ENCODE measurements at regions not wholly inside any gene's neighbourhood (a gene's known extent, or its start where the extent isn't known, plus 50 kb on each side); places are given as distances from the start of the nearest gene placed in this dataset.

DNA sequence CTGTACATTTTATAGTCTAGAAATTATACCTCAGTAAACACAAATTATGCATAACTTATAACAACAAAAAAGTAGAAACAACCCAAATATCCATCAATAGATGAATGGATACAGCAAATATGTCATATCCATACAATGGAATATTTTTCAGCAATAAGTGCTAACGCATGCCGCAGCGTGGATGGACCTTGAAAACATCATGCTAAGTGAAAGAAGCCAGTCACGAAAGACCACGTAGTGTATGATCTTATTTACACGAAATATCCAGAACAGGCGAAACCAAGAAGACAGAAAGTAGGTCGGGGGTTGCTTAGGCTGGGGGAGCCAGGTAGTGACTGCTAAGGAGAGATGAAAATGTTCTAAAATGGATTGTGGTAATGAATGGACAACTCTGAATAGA, 167.1 kb upstream of the MYCN start:
- ATAC-seq, result no peak
- TF ChIP-seq ZC3H10 (CRISPR knock-in tag; IDR thresholded peaks at IDR 0.05) (no peak), CSDC2 (CRISPR knock-in tag; IDR thresholded peaks at IDR 0.05) (no peak), SNAI2 (CRISPR knock-in tag; IDR thresholded peaks at IDR 0.05) (no peak)

DNA sequence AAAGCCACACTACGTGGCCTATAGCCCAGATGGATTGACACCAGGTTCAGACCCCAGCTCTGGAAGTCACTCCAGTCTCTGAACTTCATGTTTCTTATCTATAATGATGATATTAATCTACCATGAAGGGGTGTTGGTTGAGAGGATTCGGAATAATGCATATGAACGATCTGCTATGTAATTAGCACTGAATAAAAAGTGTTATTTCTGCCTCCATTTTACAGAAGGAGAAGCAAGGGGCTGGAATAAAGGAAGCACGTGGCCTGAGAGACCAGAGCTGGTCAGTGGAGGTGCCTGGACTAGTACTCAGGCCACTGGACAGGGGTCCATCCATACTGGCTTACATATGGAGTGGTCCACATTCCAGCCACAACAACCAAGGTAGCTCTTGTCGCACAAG, 166.5 kb upstream of the MYCN start:
- no peak for ATAC-seq
- TF ChIP-seq ZFP3 (CRISPR knock-in tag; IDR thresholded peaks at IDR 0.05) (no peak), CSDC2 (CRISPR knock-in tag; IDR thresholded peaks at IDR 0.05) (no peak), ZC3H10 (CRISPR knock-in tag; IDR thresholded peaks at IDR 0.05) (no peak), TCF4 (CRISPR knock-in tag; IDR thresholded peaks at IDR 0.05; ENCODE audit: borderline replicate concordance) (no peak), OSR1 (CRISPR knock-in tag; IDR thresholded peaks at IDR 0.05) (no peak), ZNF565 (CRISPR knock-in tag; conservative IDR thresholded peaks at IDR 0.05; ENCODE audit: low read depth) (no peak), GLIS3 (CRISPR knock-in tag; IDR thresholded peaks at IDR 0.05) (no peak), ESRRG (CRISPR knock-in tag; IDR thresholded peaks at IDR 0.05) (no peak)
- TF ChIP-seq, protein P1, sequence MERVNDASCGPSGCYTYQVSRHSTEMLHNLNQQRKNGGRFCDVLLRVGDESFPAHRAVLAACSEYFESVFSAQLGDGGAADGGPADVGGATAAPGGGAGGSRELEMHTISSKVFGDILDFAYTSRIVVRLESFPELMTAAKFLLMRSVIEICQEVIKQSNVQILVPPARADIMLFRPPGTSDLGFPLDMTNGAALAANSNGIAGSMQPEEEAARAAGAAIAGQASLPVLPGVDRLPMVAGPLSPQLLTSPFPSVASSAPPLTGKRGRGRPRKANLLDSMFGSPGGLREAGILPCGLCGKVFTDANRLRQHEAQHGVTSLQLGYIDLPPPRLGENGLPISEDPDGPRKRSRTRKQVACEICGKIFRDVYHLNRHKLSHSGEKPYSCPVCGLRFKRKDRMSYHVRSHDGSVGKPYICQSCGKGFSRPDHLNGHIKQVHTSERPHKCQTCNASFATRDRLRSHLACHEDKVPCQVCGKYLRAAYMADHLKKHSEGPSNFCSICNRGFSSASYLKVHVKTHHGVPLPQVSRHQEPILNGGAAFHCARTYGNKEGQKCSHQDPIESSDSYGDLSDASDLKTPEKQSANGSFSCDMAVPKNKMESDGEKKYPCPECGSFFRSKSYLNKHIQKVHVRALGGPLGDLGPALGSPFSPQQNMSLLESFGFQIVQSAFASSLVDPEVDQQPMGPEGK (CRISPR knock-in tag; IDR thresholded peaks at IDR 0.05; ENCODE audit: borderline replicate concordance), result no peak
- TF ChIP-seq, protein P2, sequence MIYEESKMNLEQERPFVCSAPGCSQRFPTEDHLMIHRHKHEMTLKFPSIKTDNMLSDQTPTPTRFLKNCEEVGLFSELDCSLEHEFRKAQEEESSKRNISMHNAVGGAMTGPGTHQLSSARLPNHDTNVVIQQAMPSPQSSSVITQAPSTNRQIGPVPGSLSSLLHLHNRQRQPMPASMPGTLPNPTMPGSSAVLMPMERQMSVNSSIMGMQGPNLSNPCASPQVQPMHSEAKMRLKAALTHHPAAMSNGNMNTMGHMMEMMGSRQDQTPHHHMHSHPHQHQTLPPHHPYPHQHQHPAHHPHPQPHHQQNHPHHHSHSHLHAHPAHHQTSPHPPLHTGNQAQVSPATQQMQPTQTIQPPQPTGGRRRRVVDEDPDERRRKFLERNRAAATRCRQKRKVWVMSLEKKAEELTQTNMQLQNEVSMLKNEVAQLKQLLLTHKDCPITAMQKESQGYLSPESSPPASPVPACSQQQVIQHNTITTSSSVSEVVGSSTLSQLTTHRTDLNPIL (CRISPR knock-in tag; IDR thresholded peaks at IDR 0.05; ENCODE audit: low read depth), result no peak
- TF ChIP-seq, protein P3, sequence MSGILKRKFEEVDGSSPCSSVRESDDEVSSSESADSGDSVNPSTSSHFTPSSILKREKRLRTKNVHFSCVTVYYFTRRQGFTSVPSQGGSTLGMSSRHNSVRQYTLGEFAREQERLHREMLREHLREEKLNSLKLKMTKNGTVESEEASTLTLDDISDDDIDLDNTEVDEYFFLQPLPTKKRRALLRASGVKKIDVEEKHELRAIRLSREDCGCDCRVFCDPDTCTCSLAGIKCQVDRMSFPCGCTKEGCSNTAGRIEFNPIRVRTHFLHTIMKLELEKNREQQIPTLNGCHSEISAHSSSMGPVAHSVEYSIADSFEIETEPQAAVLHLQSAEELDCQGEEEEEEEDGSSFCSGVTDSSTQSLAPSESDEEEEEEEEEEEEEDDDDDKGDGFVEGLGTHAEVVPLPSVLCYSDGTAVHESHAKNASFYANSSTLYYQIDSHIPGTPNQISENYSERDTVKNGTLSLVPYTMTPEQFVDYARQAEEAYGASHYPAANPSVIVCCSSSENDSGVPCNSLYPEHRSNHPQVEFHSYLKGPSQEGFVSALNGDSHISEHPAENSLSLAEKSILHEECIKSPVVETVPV (CRISPR knock-in tag; IDR thresholded peaks at IDR 0.05), result no peak
- TF ChIP-seq, protein P4, sequence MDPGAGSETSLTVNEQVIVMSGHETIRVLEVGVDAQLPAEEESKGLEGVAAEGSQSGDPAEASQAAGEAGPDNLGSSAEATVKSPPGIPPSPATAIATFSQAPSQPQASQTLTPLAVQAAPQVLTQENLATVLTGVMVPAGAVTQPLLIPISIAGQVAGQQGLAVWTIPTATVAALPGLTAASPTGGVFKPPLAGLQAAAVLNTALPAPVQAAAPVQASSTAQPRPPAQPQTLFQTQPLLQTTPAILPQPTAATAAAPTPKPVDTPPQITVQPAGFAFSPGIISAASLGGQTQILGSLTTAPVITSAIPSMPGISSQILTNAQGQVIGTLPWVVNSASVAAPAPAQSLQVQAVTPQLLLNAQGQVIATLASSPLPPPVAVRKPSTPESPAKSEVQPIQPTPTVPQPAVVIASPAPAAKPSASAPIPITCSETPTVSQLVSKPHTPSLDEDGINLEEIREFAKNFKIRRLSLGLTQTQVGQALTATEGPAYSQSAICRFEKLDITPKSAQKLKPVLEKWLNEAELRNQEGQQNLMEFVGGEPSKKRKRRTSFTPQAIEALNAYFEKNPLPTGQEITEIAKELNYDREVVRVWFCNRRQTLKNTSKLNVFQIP (CRISPR knock-in tag; IDR thresholded peaks at IDR 0.05; ENCODE audit: borderline replicate concordance, low read depth), result no peak

DNA sequence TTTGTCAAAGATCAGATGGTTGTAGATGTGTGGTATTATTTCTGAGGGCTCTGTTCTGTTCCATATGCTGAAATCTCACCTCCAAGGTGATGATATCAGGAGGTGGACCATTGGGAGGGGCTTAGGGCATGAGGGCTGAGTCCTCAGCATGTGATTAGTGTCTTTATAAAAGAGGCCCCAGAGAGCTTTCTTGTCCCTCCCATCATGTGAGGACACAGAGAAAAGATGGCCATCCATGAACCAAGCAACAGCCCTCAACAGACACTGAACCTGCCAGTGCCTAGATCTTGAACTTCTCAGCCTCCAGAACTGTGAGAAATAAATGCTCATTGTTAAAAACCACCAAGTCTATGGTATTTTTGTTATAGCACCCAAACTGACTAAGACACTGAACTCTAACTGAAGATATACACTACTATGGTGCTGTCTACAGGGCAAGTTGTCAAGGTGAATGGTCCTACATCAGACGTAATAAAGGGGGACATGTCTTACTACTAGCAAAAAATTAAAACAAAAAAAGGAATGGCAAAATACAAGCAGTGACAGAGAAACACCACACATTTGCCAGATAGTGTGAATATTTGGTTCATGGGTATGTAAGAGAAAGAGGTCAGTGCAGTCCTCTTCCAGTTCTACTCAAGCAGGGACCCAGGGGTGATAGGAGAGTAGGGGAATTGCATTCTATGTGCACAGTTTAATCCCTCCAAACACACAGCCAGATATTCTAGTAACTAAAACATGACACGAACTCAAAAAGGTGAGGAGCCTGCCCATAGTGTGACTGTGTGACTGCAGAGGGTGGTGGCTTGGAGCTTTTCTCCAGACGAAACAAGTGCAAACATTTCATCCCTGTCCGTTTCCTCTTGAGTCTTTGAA, 164.4 kb upstream of the MYCN start:
- ATAC-seq, result no peak

More for the DNA sequence above, 164.4 kb upstream of the MYCN start:
- TF ChIP-seq, protein P5, sequence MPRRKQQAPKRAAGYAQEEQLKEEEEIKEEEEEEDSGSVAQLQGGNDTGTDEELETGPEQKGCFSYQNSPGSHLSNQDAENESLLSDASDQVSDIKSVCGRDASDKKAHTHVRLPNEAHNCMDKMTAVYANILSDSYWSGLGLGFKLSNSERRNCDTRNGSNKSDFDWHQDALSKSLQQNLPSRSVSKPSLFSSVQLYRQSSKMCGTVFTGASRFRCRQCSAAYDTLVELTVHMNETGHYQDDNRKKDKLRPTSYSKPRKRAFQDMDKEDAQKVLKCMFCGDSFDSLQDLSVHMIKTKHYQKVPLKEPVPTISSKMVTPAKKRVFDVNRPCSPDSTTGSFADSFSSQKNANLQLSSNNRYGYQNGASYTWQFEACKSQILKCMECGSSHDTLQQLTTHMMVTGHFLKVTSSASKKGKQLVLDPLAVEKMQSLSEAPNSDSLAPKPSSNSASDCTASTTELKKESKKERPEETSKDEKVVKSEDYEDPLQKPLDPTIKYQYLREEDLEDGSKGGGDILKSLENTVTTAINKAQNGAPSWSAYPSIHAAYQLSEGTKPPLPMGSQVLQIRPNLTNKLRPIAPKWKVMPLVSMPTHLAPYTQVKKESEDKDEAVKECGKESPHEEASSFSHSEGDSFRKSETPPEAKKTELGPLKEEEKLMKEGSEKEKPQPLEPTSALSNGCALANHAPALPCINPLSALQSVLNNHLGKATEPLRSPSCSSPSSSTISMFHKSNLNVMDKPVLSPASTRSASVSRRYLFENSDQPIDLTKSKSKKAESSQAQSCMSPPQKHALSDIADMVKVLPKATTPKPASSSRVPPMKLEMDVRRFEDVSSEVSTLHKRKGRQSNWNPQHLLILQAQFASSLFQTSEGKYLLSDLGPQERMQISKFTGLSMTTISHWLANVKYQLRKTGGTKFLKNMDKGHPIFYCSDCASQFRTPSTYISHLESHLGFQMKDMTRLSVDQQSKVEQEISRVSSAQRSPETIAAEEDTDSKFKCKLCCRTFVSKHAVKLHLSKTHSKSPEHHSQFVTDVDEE (CRISPR knock-in tag; IDR thresholded peaks at IDR 0.05), result no peak
- TF ChIP-seq, protein P3 (CRISPR knock-in tag; IDR thresholded peaks at IDR 0.05), result no peak
- TF ChIP-seq ZNF8 (CRISPR knock-in tag; IDR thresholded peaks at IDR 0.05) (no peak), TCF4 (CRISPR knock-in tag; IDR thresholded peaks at IDR 0.05; ENCODE audit: borderline replicate concordance) (no peak), ZNF70 (CRISPR knock-in tag; IDR thresholded peaks at IDR 0.05) (no peak), SNAI2 (CRISPR knock-in tag; IDR thresholded peaks at IDR 0.05) (no peak), CSDC2 (CRISPR knock-in tag; IDR thresholded peaks at IDR 0.05) (no peak), PPARA (CRISPR knock-in tag; IDR thresholded peaks at IDR 0.05; ENCODE audit: borderline replicate concordance) (no peak)
